Retinal pigment epithelial cell (primary cell): ENCODE measurements at regions not wholly inside any gene's neighbourhood (a gene's known extent, or its start where the extent isn't known, plus 50 kb on each side); places are given as distances from the start of the nearest gene placed in this dataset.
"Not testable (repeated sequence)": the region's sequence is repeated elsewhere in the genome, so short reads cannot be mapped to it uniquely, and the experiment has no call there.

Source experiments
- DNase-seq: peaks from one replicate; pipeline ENCODE4 v3.0.0-alpha.2; 2010; ENCODE audit warnings: low read depth
- H3K4me3 ChIP-seq: 2 replicates; pipeline ENCODE4 v1.5.1; 2011; ENCODE audit warnings: mild to moderate bottlenecking, low read length, control low read depth, moderate library complexity
- CTCF ChIP-seq: conservative IDR thresholded peaks from 2 replicates; pipeline ENCODE4 v1.5.1; 2011; ENCODE audit warnings: low read depth, low read length, control low read depth, inconsistent platforms

GRCh38 chr7:96800824-96801223, 91.2 kb upstream of the SEM1 start:
- no peak for DNase-seq

GRCh38 chr7:96819111-96819700, 109.6 kb upstream of the SEM1 start:
- no peak for TF ChIP-seq CTCF
- H3K4me3 ChIP-seq = no peak overlapping the region
- DNase-seq = no peak

More at GRCh38 chr7:96800824-96801223, 91.2 kb upstream of the SEM1 start:
- no peak overlapping the region for H3K4me3 ChIP-seq
- TF ChIP-seq CTCF = no peak

DNA sequence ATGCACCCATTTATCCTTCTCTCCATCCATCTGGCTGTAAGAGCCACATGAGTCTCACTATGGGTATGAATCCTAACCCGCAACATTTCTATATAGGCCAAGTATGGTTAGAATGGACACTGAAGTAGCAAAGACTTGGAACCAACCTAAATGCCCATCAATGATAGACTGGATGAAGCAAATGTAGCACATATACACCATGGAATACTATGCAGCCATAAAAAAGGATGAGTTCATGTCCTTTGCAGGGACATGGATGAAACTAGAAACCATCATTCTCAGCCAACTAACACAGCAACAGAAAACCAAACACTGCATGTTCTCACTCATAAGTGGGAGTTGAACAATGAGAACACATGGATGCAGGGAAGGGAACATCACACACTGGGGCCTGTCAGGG, 111.5 kb upstream of the SEM1 start:
- DNase-seq, H3K4me3 ChIP-seq: not testable (repeated sequence)

DNA sequence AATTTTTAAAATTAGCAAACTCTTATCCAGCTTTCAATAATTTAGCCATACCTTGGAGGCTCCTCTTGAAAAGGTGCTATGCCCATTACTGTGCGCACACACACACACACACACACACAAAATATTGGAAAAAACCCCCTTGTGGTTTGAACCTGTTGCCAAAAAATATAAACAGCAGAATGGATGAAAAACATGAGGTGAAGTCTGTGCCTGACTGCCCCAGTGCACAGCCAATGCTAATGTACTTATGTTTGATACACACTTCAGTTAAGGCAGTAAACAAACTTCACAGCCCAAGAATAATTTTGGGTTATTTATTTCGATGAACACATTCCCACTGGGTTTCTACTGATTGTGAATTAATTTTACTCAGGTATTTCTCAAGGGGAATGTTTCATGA, 113.2 kb upstream of the SEM1 start:
- no peak for DNase-seq
- TF ChIP-seq CTCF = no peak
- no peak overlapping the region for H3K4me3 ChIP-seq

DNA sequence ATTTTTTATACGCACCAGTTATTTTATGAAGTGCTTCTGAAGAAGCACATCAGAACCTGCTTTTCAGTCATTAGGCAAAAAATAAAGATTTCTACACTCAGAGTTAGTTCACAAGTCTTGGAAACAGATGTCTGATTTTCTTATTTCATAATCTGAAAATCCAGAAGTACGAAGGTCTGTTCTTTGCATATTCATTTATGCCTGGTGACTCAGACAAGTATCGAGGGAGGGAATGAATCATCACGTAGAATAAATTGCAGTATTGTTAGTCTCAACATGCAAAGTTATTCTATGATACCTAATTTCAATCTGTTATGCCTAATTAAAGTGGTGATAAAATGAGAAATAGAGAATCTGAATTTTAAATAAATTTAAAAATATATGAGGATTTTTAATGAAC, 113.6 kb upstream of the SEM1 start:
- peak; percentile 2 for DNase-seq
- TF ChIP-seq CTCF = no peak
- no peak overlapping the region for H3K4me3 ChIP-seq

DNA sequence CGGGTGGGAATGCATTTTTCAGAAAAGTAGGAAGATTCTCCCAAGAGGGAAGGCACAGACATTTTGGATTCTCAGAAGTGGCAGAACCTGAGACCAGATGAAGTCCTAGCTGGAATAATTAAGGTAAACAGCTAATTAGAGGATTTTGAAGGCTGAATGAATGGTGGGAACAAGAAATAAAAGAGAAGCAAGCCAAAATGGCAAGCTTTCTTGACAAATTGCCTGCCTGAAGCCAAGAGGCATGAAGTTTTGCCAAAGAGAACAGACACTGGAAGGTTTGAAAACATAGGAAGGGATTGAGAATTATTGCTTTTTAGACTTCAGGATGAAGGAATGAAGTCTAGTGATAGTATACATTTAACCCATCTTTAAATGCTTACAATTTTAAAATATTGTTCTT, 115.0 kb upstream of the SEM1 start:
- no peak for DNase-seq
- no peak overlapping the region for H3K4me3 ChIP-seq
- TF ChIP-seq CTCF = no peak

GRCh38 chr7:96825285-96825684, 115.6 kb upstream of the SEM1 start:
- no peak for TF ChIP-seq CTCF
- DNase-seq = no peak
- no peak overlapping the region for H3K4me3 ChIP-seq

DNA sequence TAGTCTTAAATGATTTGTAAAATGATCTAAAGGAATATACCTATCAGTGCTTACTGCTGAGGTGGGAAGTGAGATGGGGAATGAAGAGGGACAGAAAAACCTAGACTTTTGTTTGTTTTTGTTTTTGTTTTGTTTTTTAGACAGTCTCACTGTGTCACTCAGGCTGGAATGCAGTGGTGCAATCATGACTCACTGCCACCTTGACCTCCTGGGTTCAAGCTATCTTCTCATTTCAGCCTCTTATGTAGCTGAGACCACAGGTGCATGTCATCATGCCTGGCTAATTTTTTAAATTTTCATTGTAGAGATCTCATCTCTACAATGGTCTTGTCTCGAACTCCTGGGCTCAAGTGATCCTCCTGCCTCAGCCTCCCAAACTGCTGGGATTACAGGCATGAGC, 116.4 kb upstream of the SEM1 start:
- H3K4me3 ChIP-seq = no peak overlapping the region
- no peak for DNase-seq
- TF ChIP-seq CTCF = no peak
